ENCODE measurements at regions not wholly inside any gene's neighbourhood (a gene's known extent, or its start where the extent isn't known, plus 50 kb on each side); places are given as distances from the start of the nearest gene placed in this dataset.

DNA sequence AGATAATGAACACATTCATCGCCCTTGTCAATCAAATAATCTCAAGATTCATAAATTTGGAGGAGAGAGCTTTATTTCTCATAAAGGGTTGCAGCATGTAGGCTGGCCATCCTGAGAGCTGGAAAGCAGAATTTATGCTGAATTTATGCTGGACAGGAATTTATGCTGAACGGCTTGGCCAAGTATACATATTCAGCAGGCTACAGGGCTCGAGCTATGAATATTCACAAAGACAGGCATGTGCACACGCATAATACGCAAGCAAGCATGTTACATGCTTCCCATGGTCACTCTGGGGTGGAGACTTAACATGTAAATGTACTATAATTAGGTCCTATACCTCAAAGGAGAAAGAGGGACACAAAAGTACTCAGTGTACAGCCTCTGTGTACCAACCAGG lies 618.8 kb downstream of the METTL4 start:
- DNase-seq (ENCODE audit: low read depth): no peak

DNA sequence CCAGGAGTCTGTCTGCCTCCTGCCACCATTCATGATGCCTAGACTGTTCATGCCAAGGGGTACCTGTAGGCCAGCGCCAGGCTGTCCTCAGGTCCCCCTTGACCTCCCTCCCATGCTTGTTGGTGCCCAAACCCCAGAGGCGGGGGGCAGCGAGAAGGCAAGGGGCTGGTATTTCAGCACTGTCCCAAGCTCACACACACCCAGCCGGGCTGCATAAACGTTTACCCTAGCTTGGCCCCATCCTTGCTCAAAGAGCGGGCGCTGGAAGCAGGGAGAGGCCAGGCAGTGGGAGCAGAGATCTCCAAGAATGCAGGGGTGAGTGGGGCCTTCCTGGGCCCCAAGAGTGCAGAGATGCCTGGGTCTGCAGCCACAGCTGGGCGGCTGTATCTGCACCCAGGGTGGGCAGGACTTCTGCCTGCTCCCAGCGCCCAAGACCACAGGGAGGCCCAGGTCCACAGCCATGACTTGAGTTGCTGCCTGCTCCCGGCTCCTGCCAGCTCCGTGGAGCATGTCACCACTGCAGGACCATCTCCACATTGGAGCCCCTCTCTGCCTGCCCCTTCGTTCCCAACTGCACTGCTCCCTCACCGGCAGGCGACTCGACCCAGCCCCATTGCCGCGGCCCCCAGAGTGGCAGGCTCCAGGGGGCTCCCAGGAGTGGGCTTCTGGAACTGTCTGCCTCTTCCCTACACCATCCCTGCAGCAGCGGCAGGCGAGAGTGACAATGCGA lies 616.6 kb downstream of the METTL4 start:
- no peak for DNase-seq (ENCODE audit: low read depth)

DNA sequence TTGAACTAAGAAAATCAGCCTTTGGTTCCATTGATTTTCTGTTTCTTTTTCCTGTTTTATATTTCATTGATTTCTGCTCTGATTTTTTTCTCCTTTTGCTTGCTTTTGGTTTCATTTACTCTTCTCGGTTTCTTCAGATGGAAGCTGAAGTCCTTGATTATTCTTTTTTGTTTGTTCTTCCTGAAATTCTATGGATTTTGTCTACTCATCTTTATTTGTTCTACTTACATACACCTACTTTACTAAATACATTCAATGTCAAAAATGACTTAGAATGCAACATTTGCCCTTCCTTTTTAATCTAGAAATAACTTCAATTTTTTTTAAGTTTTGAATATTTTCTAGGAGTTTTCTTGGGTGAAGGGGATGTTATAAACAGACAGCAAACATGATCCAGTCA lies 612.5 kb downstream of the METTL4 start:
- DNase-seq (ENCODE audit: low read depth): no peak

DNA sequence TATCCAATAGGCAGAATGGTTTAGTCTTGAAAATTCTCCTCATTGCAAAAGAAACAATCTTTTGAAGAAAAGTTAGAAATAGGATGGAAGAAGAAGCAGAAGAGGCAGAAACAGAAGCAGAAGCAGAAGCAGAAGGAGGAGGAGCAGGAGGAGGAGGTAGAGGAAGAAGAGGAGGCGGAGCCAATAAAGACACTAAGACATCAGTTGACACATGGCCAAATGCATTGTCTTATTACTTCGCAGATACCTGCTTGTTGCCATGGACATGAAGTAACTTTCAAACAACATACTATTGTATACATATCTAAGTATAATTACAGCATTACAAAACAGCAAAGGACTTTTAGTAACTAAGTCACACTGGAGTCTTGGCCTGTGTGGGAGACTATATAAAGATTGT lies 606.3 kb downstream of the METTL4 start:
- no peak for DNase-seq (ENCODE audit: low read depth)

DNA sequence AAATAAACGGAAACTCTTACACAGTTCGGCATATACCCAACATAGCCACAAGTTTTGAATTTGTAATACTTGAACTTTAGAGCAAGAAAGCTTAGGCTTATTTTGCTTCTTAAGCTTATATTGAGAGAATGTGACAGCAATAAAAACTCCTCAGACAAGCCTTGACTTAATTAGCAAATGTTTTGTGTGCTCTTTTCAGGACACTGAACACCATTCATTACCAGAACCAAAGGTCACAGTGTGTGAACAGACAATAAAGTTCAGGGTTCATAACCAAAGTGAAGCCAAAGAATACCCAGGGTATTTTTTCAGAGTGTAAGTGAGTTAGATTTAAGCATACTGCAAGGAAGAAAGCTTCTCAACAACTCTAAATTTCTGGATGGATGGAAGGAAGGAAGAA lies 605.8 kb downstream of the METTL4 start:
- peak; percentile 19 for DNase-seq (ENCODE audit: low read depth)

DNA sequence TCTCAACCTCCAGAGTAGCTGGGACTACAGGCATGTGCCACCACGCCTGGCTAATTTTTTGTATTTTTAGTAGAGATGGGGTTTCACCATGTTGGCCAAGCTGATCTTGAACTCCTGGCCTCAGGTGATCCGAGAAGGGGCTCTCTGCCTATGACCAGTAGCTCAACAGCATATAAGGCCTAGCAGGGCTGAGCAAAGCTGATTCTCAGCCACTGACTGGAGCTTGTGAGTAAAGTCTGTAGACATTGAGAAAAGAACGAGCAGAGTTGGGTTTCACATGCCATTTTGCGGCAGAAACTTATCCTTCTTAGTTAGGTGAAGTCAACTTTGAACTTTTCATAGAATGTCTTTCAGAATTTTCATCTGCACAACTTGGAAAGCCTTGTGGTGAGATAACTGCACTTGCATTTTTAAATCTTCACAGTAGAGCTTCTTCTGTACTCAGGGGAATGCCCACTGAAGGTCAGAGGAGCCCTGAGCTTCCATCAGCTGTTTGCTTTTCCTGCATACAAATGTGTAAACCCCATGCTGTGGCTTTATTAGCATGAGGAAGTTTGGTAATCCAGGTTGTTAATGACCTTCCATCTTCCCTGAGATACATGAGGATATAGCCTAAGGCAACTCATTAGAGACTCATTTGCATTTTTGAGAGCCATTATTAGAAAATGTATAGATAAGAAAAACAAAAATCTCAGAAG lies 602.4 kb downstream of the METTL4 start:
- no peak for DNase-seq (ENCODE audit: low read depth)

DNA sequence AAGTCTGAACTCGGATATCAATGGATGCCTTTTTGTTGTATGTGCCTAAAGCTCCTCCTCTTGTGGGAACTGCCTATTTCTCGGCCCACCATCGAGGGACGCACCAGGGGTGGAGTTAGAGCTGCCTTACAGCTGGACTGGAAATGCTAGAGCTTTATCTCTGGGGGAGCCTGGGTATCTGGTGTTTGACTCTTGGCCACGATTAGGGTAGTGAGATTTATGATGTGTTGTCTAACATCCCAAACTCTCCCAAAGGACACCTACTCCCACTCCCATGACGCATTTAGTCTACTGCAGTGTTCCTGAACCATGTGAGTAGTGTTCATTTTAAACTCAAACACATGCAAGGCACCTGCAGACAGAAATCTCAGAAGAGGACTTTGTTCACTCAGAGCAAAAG lies 594.8 kb downstream of the METTL4 start:
- no peak for DNase-seq (ENCODE audit: low read depth)

DNA sequence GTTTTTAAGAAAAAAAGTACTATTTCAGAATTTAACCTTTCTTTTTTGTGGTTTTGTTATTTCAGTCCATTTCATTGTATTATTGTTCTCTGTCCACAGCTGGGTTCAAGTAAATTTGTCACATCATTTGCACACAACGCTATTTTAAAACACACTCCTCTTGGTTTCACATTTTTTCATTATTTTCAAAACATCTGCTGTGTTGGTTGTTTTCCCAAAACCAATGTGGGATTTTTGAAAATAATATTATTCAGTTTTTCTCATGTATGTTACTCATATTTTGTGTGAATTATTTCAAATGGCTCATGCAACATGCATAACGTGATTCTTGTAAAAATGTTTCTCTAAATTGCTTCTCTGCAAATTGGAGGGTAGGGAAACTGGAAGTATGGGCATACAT lies 589.2 kb downstream of the METTL4 start:
- DNase-seq (ENCODE audit: low read depth): no peak

DNA sequence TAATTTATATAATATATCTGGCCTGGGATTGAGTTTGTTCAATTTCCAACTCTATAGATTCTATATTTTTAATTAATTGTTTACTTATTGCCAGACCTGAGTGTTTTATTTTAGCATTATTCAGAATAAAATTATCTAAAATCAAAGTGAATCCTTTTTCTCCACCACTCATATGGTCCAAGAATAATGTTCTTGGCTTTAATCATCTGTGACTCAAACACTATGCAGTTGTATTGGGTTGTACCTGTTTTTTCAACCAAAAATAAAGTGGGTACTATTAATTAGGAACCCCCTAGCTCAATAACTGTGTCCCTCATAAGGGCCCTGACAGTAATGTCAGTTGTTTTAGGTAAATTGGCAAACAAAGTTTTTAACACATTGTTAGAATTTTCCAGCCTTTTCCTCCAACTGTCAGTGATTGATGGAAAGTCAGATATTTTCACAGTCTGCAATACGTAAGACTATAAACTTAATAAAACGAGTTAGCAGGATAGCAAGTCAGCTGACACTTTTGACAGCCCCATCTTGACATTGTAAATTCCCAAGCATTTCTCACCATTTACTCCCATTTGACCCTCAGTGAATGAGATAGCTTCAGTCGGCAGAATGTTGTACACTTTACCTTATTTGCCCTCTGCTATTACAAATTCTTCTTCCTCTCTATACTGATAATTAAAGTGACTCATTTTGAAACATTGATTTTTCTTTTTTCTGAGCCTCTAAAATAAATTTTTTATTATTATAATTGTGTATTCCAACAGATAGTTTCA lies 587.4 kb downstream of the METTL4 start:
- DNase-seq (ENCODE audit: low read depth): no peak

DNA sequence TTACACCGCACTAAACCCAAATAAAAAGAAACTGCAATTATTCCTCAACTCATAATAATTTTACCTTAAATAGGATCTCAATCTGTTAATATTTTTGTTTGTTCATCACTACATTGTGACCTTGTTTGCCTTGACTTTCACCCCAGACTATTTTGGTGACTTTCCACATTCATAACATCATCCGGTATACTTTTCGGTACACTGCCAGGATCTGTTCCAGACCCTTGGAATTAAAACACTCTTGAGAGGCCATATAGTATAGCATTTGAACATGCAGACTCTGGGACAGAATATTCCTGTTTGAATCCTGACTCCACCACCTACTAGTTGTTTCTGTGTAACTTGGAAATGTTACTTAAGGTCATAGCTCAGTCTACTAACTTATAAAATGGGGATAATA lies 577.4 kb downstream of the METTL4 start:
- no peak for DNase-seq (ENCODE audit: low read depth)

DNA sequence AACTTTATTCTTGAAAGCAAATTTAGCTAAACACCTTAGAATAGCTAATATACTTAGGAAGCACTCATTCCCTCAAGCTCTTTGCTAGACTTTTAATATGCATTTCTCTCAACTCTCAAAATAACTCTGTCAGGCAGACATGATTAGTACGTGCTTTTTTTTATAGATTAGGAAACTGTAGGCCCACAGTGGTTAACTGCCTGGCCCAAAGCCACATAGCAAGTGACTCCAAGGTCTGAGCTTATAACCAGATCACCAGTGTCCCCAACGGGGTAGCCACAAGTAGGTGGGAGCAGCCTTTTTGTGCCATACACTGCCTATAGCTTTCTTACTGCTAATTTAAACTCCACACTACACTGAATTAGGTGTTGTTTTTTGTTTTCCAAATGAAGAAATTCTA lies 576.8 kb downstream of the METTL4 start:
- peak; percentile 47 for DNase-seq (ENCODE audit: low read depth)

DNA sequence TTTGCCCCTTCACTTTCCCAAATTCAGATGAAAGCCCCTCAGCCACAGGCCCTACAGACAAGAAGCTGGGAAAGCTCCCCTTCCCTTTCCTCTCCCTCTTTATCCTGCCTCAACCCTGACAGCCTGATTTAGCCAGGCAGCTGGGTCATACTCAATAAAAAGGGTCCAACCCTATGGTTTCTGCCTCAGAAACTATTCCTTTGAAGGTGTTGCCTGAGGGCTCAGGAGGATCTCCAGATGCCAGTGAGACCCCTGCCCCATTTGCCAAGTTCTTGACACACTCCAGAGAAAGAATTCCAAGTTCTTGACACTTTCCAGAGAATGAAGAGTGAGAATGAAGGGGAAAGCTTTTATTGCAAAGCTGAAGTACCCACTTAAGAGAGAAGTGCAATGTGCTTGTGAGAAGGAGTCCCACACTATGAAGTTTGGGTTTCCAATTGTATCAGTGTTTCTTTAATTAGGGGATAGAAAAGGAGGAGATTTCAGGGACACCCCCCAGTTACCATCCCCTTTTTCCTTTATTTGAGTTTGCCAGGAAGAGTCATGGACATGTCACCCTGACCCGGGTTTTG lies 576.2 kb downstream of the METTL4 start:
- no peak for DNase-seq (ENCODE audit: low read depth)

DNA sequence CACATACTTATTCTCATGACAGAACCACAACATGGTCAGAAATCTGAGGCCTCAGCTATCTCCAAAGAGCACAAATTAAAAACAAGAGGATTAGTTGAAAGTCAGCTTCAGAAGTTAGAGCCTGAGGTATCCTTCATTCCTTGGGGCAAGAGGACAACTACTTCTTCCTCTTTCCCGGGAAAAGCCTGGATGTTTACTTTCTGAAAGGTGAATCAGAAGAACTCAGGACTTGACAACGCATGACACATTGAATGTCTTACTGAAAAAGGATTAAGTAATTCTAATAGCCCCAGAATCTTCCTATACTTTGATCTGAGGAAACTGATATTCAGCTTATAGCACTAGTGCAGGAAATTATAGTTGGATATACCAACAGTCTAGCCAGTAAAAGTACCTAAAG lies 573.2 kb downstream of the METTL4 start:
- DNase-seq (ENCODE audit: low read depth): peak; percentile 65

DNA sequence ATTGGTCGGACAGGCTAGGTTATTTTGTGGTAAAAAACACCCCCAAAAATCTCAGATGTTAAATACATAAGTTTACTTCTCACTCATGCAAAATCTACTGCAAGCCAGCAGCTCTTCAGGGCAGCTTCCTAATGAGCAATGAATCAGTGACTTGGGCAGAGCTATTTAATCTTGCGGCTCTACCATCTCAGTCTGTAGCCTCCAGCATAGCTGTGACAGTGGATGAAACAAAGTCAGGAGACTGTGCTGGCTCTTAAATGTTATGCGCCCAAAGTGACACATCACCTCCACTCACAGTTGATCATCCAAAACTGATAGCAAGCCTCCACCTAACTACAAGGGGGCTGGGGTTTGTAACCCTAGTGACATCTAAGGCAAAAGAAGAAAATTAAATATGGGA lies 571.9 kb downstream of the METTL4 start:
- peak; percentile 20 for DNase-seq (ENCODE audit: low read depth)

DNA sequence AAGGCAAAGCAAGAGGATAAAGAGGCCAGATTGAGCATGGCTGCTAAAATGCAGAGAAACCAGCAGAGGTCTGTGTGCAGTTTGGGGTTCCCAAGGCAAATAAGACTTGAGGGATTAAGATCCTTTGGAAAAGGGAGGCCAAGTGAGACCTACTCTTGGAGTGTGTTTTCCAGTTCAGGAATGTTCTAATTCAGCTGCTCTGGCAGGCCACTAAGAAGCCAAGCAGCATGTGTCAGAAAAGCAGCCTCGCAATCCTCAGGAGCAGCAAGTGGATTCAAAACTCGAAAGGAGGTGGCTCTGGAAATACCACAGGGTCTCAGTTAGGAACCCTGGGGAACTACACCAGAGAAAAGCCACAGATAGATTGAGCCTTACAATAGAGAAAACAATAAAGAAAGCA lies 569.2 kb downstream of the METTL4 start:
- DNase-seq (ENCODE audit: low read depth): peak; percentile 42

DNA sequence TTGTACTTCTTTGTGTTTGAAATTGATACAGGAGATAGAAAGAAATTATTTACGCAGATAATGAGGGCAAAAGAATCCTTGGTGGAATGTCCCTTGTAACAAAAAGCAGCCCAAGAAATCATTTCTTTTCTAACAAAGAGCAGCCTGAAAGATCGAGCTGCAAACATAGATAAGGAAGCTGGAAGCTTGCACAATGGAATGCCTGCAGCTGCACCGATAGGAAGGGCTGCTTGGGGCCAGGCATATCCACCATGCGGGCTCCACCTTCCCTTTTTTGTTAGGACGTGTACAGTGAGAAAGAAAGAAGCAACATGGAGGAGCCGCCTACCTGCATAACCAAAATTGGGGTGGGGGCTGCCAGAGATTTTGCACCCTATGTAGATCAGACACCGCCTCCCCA lies 568.7 kb downstream of the METTL4 start:
- DNase-seq (ENCODE audit: low read depth): no peak

DNA sequence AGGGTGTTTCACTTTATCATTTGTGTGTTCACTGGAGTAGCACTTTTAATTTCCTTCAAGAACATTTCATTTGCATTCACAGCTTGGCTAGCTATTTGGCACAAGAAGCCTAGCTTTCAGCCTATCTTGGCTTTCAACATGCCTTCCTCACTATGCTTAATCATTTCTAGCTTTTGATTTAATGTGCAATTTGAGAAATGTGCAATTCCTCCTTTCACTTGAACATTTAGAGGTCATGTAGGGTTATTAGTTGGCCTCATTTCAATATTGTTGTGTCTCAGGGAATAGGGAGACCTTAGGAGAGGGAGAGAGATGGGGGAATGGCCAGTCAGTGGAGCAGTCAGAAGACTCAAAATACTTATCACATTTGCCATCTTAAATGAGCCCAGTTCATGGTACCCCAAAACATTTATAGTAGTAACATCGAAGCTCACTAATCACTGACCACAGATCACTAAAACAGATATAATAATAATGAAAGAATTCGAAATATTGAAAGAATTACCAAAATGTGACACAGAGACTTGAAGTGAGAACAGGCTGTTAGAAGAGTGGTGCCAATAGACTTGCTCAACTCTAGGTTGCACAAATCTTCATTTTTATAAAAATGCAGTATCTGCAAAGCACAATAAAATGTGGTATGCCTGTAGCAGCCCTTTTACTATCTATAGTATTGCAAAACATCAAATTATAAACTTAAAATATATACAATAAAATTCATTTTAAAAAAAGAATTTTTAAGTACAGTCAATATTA lies 561.2 kb downstream of the METTL4 start:
- DNase-seq (ENCODE audit: low read depth): peak; percentile 53

DNA sequence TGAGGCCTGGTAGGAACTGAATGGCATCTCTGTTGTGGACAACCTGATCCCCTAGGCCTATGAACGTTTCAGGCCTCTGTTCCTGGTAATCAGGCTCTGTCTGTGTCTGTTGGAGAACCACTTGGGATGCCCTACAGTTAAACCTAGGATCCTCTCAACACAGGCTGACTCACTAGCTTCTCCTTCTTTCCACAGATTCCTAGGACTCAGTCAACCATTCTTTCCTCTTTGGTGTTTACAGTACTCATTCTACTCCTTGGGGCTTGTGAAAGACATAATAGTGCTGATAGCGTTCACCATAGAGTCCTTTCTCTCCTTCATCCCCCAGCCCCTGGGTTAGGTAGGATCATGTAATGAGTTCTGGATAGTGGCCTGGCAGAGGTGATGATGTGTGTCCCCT lies 544.3 kb downstream of the METTL4 start:
- DNase-seq (ENCODE audit: low read depth): peak; percentile 96

DNA sequence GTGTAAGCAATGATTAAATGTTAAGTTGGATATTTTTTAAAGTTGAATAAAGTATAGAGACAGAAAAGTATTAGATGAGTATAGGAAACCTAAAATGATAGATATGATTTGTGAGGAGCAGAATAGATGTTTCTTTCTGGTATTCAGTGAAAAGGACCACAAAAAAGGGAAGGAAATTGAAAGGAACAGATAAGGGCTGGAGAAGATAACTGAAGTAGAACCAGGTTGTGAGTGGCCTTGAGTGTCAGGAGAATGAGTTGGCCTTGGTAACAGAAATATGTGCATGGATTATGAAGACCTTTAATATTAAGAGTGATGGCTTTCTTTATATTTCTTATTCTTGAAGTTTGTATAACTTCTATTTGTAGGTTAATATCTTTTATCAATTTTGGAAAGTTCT lies 543.5 kb downstream of the METTL4 start:
- DNase-seq (ENCODE audit: low read depth): no peak

DNA sequence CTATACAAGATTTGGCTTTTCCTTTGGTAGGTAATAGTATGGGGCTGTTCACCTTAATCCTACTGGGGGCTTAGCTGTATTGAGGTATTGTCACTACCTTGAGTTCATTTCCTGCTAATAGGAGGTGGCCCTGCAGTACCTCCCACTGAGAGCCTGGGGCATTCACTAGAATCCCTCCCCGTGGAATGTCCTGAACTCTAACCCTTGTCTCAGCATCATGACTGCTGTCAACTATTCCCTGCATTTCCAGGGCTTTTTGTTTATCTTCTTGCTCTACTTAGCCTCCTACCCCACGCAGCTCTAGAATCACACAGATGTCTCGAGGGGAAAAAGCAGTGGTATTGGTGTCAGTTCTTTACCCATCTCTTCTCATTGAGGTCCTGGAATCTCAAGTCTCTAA lies 542.3 kb downstream of the METTL4 start:
- no peak for DNase-seq (ENCODE audit: low read depth)

DNA sequence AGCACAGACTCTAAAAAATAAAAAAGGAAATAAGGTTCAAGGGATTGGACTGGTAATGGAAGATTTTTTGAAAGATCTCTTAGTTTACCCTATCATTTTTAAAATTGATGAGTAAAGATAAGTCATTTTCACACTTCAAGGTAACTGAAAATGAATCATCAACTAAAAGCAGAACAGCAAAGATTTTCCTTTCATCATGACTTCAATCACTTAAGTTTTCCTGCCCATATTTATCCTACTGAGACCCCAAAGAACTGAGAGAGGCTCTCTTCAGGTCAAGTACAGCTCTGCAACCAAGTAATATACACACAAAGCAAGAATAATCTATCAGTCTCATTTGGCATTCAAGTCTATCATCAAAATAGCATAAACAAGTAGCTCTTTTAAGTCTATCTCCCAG lies 540.7 kb downstream of the METTL4 start:
- DNase-seq (ENCODE audit: low read depth): no peak

DNA sequence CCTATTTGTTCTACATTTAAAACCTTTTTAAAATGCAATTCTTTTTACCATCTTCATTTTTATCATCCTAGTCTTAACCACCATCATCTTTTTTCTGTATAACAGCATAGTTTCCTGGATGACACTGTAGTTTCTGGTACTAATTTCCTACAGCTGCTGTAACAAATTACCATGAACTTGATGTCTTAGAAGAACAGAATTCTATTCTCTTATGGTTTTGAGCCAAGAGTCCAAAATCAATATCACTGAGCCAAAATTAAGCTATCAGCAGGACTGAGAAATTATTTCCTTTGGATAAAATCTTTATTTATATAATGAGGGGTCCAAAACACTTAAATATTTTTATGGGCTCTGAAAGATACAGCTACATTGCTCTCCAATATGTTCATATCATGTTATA lies 539.3 kb downstream of the METTL4 start:
- no peak for DNase-seq (ENCODE audit: low read depth)

All from renal cortical epithelial cell (primary cell).